ENCODE measurements at regions not wholly inside any gene's neighbourhood (a gene's known extent, or its start where the extent isn't known, plus 50 kb on each side); places are given as distances from the start of the nearest gene placed in this dataset.

GRCh38 chr10:120748519-120748918 is 102.6 kb upstream of the WDR11 start:
- no peak overlapping the region for H3K27ac ChIP-seq (ENCODE audit: low read depth, low read length, poor library complexity, severe bottlenecking)
- no peak overlapping the region for H3K4me3 ChIP-seq (ENCODE audit: low read depth, low read length, poor library complexity, severe bottlenecking)
- no peak overlapping the region for H3K4me2 ChIP-seq (ENCODE audit: low read length)
- no peaks in the 10 kb centered on the region for H3K36me3 ChIP-seq (ENCODE audit: insufficient read depth, low read length)
- intact Hi-C loops (cut with micrococcal nuclease; ENCODE audit: unreplicated experiment), result no loop called here
- no peak overlapping the region for H2AFZ ChIP-seq (ENCODE audit: low read length)
- H4K20me1 ChIP-seq (ENCODE audit: insufficient read depth, low read length), result no peaks in the 10 kb centered on the region
- H3K9me2 ChIP-seq (ENCODE audit: insufficient read depth, low read length), result no peaks in the 10 kb centered on the region
- no peaks in the 10 kb centered on the region for H3K9me3 ChIP-seq (ENCODE audit: low read length)
- ChIA-PET CTCF (ENCODE audit: unreplicated experiment) (no interaction called here), POLR2A (no interaction called here)
- TF ChIP-seq EZH2phosphoT487 (IDR thresholded peaks at IDR 0.05; ENCODE audit: borderline replicate concordance, low read depth, low read length), result no peak
- TF ChIP-seq CTCF (conservative IDR thresholded peaks at IDR 0.05; ENCODE audit: low read length), result no peak
- BruUV-seq (replicated peaks), result no TSS peak
- no peaks in the 10 kb centered on the region for H3K4me1 ChIP-seq (ENCODE audit: insufficient read depth, low read length, poor library complexity, severe bottlenecking)
- DNase-seq (ENCODE audit: low spot score), result no peak
- no peaks in the 10 kb centered on the region for H3K79me2 ChIP-seq (ENCODE audit: insufficient read depth, low read depth, low read length)

DNA sequence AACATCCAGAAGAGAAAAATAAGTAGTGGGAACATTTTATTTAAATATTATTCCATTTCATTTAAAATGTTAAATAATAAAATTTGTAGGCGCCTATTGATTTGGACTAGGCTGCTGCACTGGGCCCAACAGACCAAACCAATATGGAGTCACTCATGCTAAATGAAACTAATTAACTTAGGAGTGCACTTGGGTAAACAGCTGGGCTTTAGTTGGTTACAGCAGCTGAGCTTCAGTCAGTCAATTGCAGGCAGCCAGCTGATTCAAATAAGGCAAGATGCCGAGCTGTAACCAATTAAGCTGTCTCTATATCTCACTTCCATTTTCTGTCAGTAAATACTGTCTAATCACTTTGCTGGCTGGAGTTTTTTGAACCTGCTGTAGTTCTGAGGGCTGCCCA is 102.1 kb upstream of the WDR11 start:
- H3K4me3 ChIP-seq (ENCODE audit: low read depth, low read length, poor library complexity, severe bottlenecking), result no peak overlapping the region
- H3K4me2 ChIP-seq (ENCODE audit: low read length), result no peak overlapping the region
- H3K9me3 ChIP-seq (ENCODE audit: low read length), result no peaks in the 10 kb centered on the region
- BruUV-seq (replicated peaks), result no TSS peak
- no peaks in the 10 kb centered on the region for H3K9me2 ChIP-seq (ENCODE audit: insufficient read depth, low read length)
- no peaks in the 10 kb centered on the region for H3K4me1 ChIP-seq (ENCODE audit: insufficient read depth, low read length, poor library complexity, severe bottlenecking)
- intact Hi-C loops (cut with micrococcal nuclease; ENCODE audit: unreplicated experiment), result no loop called here
- CTCF ChIA-PET (ENCODE audit: unreplicated experiment), result no interaction called here
- DNase-seq (ENCODE audit: low spot score), result no peak
- no peak overlapping the region for H3K27ac ChIP-seq (ENCODE audit: low read depth, low read length, poor library complexity, severe bottlenecking)
- no peaks in the 10 kb centered on the region for H3K79me2 ChIP-seq (ENCODE audit: insufficient read depth, low read depth, low read length)
- no peaks in the 10 kb centered on the region for H3K36me3 ChIP-seq (ENCODE audit: insufficient read depth, low read length)
- no peak overlapping the region for H2AFZ ChIP-seq (ENCODE audit: low read length)
- H4K20me1 ChIP-seq (ENCODE audit: insufficient read depth, low read length), result no peaks in the 10 kb centered on the region
- POLR2A ChIA-PET, result no interaction called here
- TF ChIP-seq CTCF (conservative IDR thresholded peaks at IDR 0.05; ENCODE audit: low read length) (no peak), EZH2phosphoT487 (IDR thresholded peaks at IDR 0.05; ENCODE audit: borderline replicate concordance, low read depth, low read length) (no peak)

DNA sequence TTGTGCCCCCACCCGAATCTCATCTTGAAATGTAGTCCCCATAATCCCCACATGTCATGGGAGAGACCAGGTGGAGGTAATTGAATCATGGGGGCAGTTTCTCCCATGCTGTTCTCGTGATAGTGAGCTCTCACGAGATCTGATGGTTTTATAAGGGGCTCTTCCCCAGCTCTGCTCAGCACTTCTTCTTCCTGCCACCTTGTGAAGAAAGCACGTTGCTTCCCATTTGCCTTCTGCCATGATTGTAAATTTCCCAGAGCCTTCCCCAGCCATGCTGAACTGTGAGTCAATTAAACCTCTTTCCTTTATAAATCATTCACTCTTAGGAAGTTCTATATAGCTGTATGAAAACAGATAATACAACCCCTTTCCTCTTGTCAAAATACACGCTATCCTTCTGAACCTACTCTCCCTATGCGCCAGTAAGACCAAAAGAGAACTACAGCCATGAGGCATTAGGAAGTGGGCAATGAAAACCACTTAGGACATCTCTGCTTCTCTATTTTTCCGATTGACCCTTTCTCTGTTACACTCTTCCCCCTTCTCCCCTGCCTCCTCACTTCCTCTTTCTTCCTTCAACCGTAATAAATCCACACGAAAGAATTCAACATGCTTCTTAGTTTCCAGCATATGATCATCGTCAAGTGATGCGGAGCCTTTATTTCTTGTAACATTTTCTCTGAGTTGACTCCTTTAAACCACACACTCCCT is 101.2 kb upstream of the WDR11 start:
- ChIA-PET POLR2A (no interaction called here), CTCF (ENCODE audit: unreplicated experiment) (no interaction called here)
- no TSS peak for BruUV-seq (replicated peaks)
- Histone ChIP-seq H3K4me3 (ENCODE audit: low read depth, low read length, poor library complexity, severe bottlenecking) (no peak overlapping the region), H4K20me1 (ENCODE audit: insufficient read depth, low read length) (no peaks in the 10 kb centered on the region), H3K79me2 (ENCODE audit: insufficient read depth, low read depth, low read length) (no peaks in the 10 kb centered on the region), H3K4me1 (ENCODE audit: insufficient read depth, low read length, poor library complexity, severe bottlenecking) (no peaks in the 10 kb centered on the region), H3K4me2 (ENCODE audit: low read length) (no peak overlapping the region), H3K36me3 (ENCODE audit: insufficient read depth, low read length) (no peaks in the 10 kb centered on the region), H3K9me3 (ENCODE audit: low read length) (no peaks in the 10 kb centered on the region), H2AFZ (ENCODE audit: low read length) (no peak overlapping the region), H3K9me2 (ENCODE audit: insufficient read depth, low read length) (no peaks in the 10 kb centered on the region), H3K27ac (ENCODE audit: low read depth, low read length, poor library complexity, severe bottlenecking) (no peak overlapping the region)
- TF ChIP-seq CTCF (conservative IDR thresholded peaks at IDR 0.05; ENCODE audit: low read length) (no peak), EZH2phosphoT487 (IDR thresholded peaks at IDR 0.05; ENCODE audit: borderline replicate concordance, low read depth, low read length) (no peak)
- no peak for DNase-seq (ENCODE audit: low spot score)
- intact Hi-C loops (cut with micrococcal nuclease; ENCODE audit: unreplicated experiment), result no loop called here

All from OCI-LY7 (cell line).